Esophagus muscularis mucosa (tissue), 4 donors: ENCODE measurements at regions not wholly inside any gene's neighbourhood (a gene's known extent, or its start where the extent isn't known, plus 50 kb on each side); places are given as distances from the start of the nearest gene placed in this dataset.
A peak's percentile ranks its signal among the peaks of the same experiment; 100 is the strongest.

Source experiments
- DNase-seq: peaks from one replicate; pipeline ENCODE4 v3.0.0-alpha.2; 2017; ENCODE audit errors: extremely low spot score
- H3K27ac ChIP-seq, 4 donors: fragments of 200-600 bp; sonication (generic); replicated peaks in 1 of 4; 1 replicate in 3 of 4; 2 replicates in 1 of 4; pipeline ENCODE4 v1.5.1; 2016 to 2019; ENCODE audit warnings: mild to moderate bottlenecking in 1 of 4
- H3K27me3 ChIP-seq, 4 donors: fragments of 200-600 bp; sonication (generic); one replicate each; pipeline versions ENCODE4 v1.5.1 to v1.6.0; 2016 to 2019
- H3K36me3 ChIP-seq, 4 donors: fragments of 200-600 bp; sonication (generic); one replicate each; pipeline ENCODE4 v1.5.1; 2016 to 2019
- H3K4me1 ChIP-seq, 4 donors: fragments of 200-600 bp; sonication (generic); one replicate each; pipeline ENCODE4 v1.5.1; 2016 to 2019
- H3K4me3 ChIP-seq, 4 donors: fragments of 200-600 bp; sonication (generic); 1 replicate in 2 of 4; 2 replicates in 2 of 4; pipeline ENCODE4 v1.5.1; 2016 to 2019; ENCODE audit warnings: mild to moderate bottlenecking in 4 of 4, moderate library complexity in 1 of 4
- H3K9me3 ChIP-seq, 4 donors: fragments of 200-600 bp; sonication (generic); 1 replicate in 3 of 4; 2 replicates in 1 of 4; pipeline ENCODE4 v1.5.1; 2016 to 2019
- CTCF ChIP-seq, 3 experiments: fragments of 200-600 bp in 2 of 3; fragments of 450-650 bp in 1 of 3; sonication (generic) in 2 of 3; IDR thresholded peaks; one replicate each; pipeline ENCODE4 v1.5.1; 2017 to 2019; ENCODE audit warnings: antibody characterized with exemption in 3 of 3, mild to moderate bottlenecking in 2 of 3, moderate library complexity in 1 of 3
- EP300 ChIP-seq: sonication (generic); formaldehyde crosslinking; IDR thresholded peaks from one replicate; pipeline ENCODE4 v1.6.1; 2017; ENCODE audit warnings: antibody characterized with exemption
- POLR2A ChIP-seq: fragments of 450-650 bp; IDR thresholded peaks from one replicate; pipeline ENCODE4 v1.6.1; 2017; ENCODE audit warnings: antibody characterized with exemption, moderate library complexity, mild to moderate bottlenecking, low read depth
- POLR2AphosphoS5 ChIP-seq, 2 donors: sonication (generic); formaldehyde crosslinking; IDR thresholded peaks; one replicate each; pipeline ENCODE4 v1.6.1; 2017; ENCODE audit warnings: antibody characterized with exemption in 2 of 2
- WGBS: methylation state at CpG from one replicate; pipeline ENCODE4 v1.1.5; 2018; 5-methylcytosine and 5-hydroxymethylcytosine counted together
- intact Hi-C: fragments of 100-400 bp; cut with DNase I; formaldehyde crosslinking; loops from one replicate; pipeline ENCODE4 v1.15.1; 2023

GRCh38 chr19:30694156-30694755 lies 322.1 kb downstream of the ZNF536 start:
- 89% methylated on average over 4 of the region's 4 CpGs for WGBS
- TF ChIP-seq POLR2A (no peak), EP300 (no peak), CTCF (IDR thresholded peaks at IDR 0.05) (no peak), POLR2AphosphoS5 (IDR thresholded peaks at IDR 0.05) (no peak)
- DNase-seq, result no peak
- Histone ChIP-seq H3K9me3 (no peaks in the 10 kb centered on the region), H3K27me3 (no peaks in the 10 kb centered on the region), H3K36me3 (no peaks in the 10 kb centered on the region), H3K27ac (no peak overlapping the region), H3K4me3 (no peak overlapping the region), H3K4me1 (peaks cover 4 to 25% (median 18%) of the 10 kb centered on the region in 4 donors)
- intact Hi-C loops, result no loop called here

- TF ChIP-seq CTCF (IDR thresholded peaks at IDR 0.05) (no peak), POLR2AphosphoS5 (IDR thresholded peaks at IDR 0.05) (no peak), EP300 (no peak), POLR2A (no peak)
- Histone ChIP-seq H3K9me3 (no peaks in the 10 kb centered on the region), H3K36me3 (no peaks in the 10 kb centered on the region), H3K27me3 (peaks cover 0 to 9% (median 0%) of the 10 kb centered on the region in 4 donors), H3K4me3 (peak overlapping the region; percentile 45 to 56 (median 48)), H3K27ac (peak overlapping the region in 3 of 4 donors; percentile 48 to 60 (median 52)), H3K4me1 (peaks cover 4 to 25% (median 18%) of the 10 kb centered on the region in 4 donors)
- WGBS, result 54% methylated on average over 12 of the region's 12 CpGs
- intact Hi-C loops, result no loop called here
- DNase-seq, result no peak
Measured at GRCh38 chr19:30692879-30693503, 320.8 kb downstream of the ZNF536 start.

- no peaks in the 10 kb centered on the region for H3K9me3 ChIP-seq
- intact Hi-C loops, result no loop called here
- H3K27ac ChIP-seq, result peak overlapping the region; percentile 44 to 60 (median 50)
- 11% methylated on average over 21 of the region's 21 CpGs for WGBS
- TF ChIP-seq EP300 (no peak), CTCF (IDR thresholded peaks at IDR 0.05) (no peak), POLR2A (no peak), POLR2AphosphoS5 (IDR thresholded peaks at IDR 0.05) (no peak)
- peaks cover 0 to 9% (median 0%) of the 10 kb centered on the region in 4 donors for H3K27me3 ChIP-seq
- H3K36me3 ChIP-seq, result no peaks in the 10 kb centered on the region
- no peak for DNase-seq
- H3K4me3 ChIP-seq, result peak overlapping the region; percentile 45 to 56 (median 48)
- peaks cover 4 to 25% (median 18%) of the 10 kb centered on the region in 4 donors for H3K4me1 ChIP-seq
Measured at GRCh38 chr19:30692181-30692811, 320.1 kb downstream of the ZNF536 start.

GRCh38 chr19:30691819-30692166 lies 319.6 kb downstream of the ZNF536 start:
- H3K4me3 ChIP-seq, result peak overlapping the region; percentile 8 to 56 (median 46)
- WGBS, result 41% methylated on average over 10 of the region's 10 CpGs
- intact Hi-C loops, result no loop called here
- peaks cover 4 to 26% (median 18%) of the 10 kb centered on the region in 4 donors for H3K4me1 ChIP-seq
- H3K27ac ChIP-seq, result peak overlapping the region in 3 of 4 donors; percentile 25 to 48 (median 33)
- H3K27me3 ChIP-seq, result peaks cover 0 to 11% (median 0%) of the 10 kb centered on the region in 4 donors
- TF ChIP-seq POLR2A, result no peak
- no peak for TF ChIP-seq CTCF (IDR thresholded peaks at IDR 0.05)
- no peak for TF ChIP-seq POLR2AphosphoS5 (IDR thresholded peaks at IDR 0.05)
- no peak for TF ChIP-seq EP300
- DNase-seq, result no peak
- H3K36me3 ChIP-seq, result no peaks in the 10 kb centered on the region
- H3K9me3 ChIP-seq, result no peaks in the 10 kb centered on the region
